ENCODE measurements at regions not wholly inside any gene's neighbourhood (a gene's known extent, or its start where the extent isn't known, plus 50 kb on each side); places are given as distances from the start of the nearest gene placed in this dataset.
"Not testable (repeated sequence)": the region's sequence is repeated elsewhere in the genome, so short reads cannot be mapped to it uniquely, and the experiment has no call there.

GRCh38 chrX:150213481-150214030, 149.6 kb upstream of the MAMLD1 start:
- Histone ChIP-seq H3K4me1 (ENCODE audit: insufficient read depth, low read length, poor library complexity, severe bottlenecking) (no peaks in the 10 kb centered on the region), H3K4me3 (ENCODE audit: low read depth, low read length, poor library complexity, severe bottlenecking) (no peak overlapping the region), H3K36me3 (ENCODE audit: insufficient read depth, low read length, poor library complexity, severe bottlenecking) (no peaks in the 10 kb centered on the region), H3K27me3 (replicated peaks; ENCODE audit: insufficient read depth, low read depth, low read length, poor library complexity) (no peaks in the 10 kb centered on the region), H3K27ac (ENCODE audit: low read depth, low read length, poor library complexity, severe bottlenecking) (no peak overlapping the region), H3K9me3 (ENCODE audit: low read depth, low read length, poor library complexity, severe bottlenecking) (no peaks in the 10 kb centered on the region)
- POLR2A ChIA-PET (ENCODE audit: low non-redundant PET), result no interaction called here
- DNase-seq (ENCODE audit: low spot score), result no peak
- CTCF ChIA-PET, result no interaction called here
- intact Hi-C loops (cut with micrococcal nuclease; ENCODE audit: unreplicated experiment), result no loop called here
- no peak for TF ChIP-seq EZH2 (IDR thresholded peaks at IDR 0.05; ENCODE audit: borderline replicate concordance, low read depth, low read length, poor library complexity, severe bottlenecking)
- TF ChIP-seq CTCF (conservative IDR thresholded peaks at IDR 0.05; ENCODE audit: low read depth, low read length), result no peak
- no TSS peak for BruUV-seq (replicated peaks)

GRCh38 chrX:150216000-150216399, 147.1 kb upstream of the MAMLD1 start:
- H3K27me3 ChIP-seq (replicated peaks; ENCODE audit: insufficient read depth, low read depth, low read length, poor library complexity); H3K27ac ChIP-seq (ENCODE audit: low read depth, low read length, poor library complexity, severe bottlenecking); POLR2A ChIA-PET (ENCODE audit: low non-redundant PET); H3K36me3 ChIP-seq (ENCODE audit: insufficient read depth, low read length, poor library complexity, severe bottlenecking); intact Hi-C loops (cut with micrococcal nuclease; ENCODE audit: unreplicated experiment); BruUV-seq (replicated peaks); CTCF ChIA-PET; H3K9me3 ChIP-seq (ENCODE audit: low read depth, low read length, poor library complexity, severe bottlenecking); H3K4me1 ChIP-seq (ENCODE audit: insufficient read depth, low read length, poor library complexity, severe bottlenecking); DNase-seq (ENCODE audit: low spot score); H3K4me3 ChIP-seq (ENCODE audit: low read depth, low read length, poor library complexity, severe bottlenecking): not testable (repeated sequence)

- CTCF ChIA-PET, result no interaction called here
- no peak overlapping the region for H3K27ac ChIP-seq (ENCODE audit: low read depth, low read length, poor library complexity, severe bottlenecking)
- no peak overlapping the region for H3K4me3 ChIP-seq (ENCODE audit: low read depth, low read length, poor library complexity, severe bottlenecking)
- no TSS peak for BruUV-seq (replicated peaks)
- H3K9me3 ChIP-seq (ENCODE audit: low read depth, low read length, poor library complexity, severe bottlenecking), result no peaks in the 10 kb centered on the region
- no peaks in the 10 kb centered on the region for H3K4me1 ChIP-seq (ENCODE audit: insufficient read depth, low read length, poor library complexity, severe bottlenecking)
- no peak for TF ChIP-seq EZH2 (IDR thresholded peaks at IDR 0.05; ENCODE audit: borderline replicate concordance, low read depth, low read length, poor library complexity, severe bottlenecking)
- no peak for TF ChIP-seq CTCF (conservative IDR thresholded peaks at IDR 0.05; ENCODE audit: low read depth, low read length)
- H3K27me3 ChIP-seq (replicated peaks; ENCODE audit: insufficient read depth, low read depth, low read length, poor library complexity), result no peaks in the 10 kb centered on the region
- DNase-seq (ENCODE audit: low spot score), result no peak
- H3K36me3 ChIP-seq (ENCODE audit: insufficient read depth, low read length, poor library complexity, severe bottlenecking), result no peaks in the 10 kb centered on the region
- intact Hi-C loops (cut with micrococcal nuclease; ENCODE audit: unreplicated experiment), result no loop called here
- POLR2A ChIA-PET (ENCODE audit: low non-redundant PET), result no interaction called here
These were observed 146.4 kb upstream of the MAMLD1 start for GRCh38 chrX:150216716-150217115.

GRCh38 chrX:150217609-150218008, 145.5 kb upstream of the MAMLD1 start:
- no peak for DNase-seq (ENCODE audit: low spot score)
- Histone ChIP-seq H3K9me3 (ENCODE audit: low read depth, low read length, poor library complexity, severe bottlenecking) (no peaks in the 10 kb centered on the region), H3K27me3 (replicated peaks; ENCODE audit: insufficient read depth, low read depth, low read length, poor library complexity) (no peaks in the 10 kb centered on the region), H3K27ac (ENCODE audit: low read depth, low read length, poor library complexity, severe bottlenecking) (no peak overlapping the region), H3K4me3 (ENCODE audit: low read depth, low read length, poor library complexity, severe bottlenecking) (no peak overlapping the region), H3K36me3 (ENCODE audit: insufficient read depth, low read length, poor library complexity, severe bottlenecking) (no peaks in the 10 kb centered on the region), H3K4me1 (ENCODE audit: insufficient read depth, low read length, poor library complexity, severe bottlenecking) (no peaks in the 10 kb centered on the region)
- no peak for TF ChIP-seq CTCF (conservative IDR thresholded peaks at IDR 0.05; ENCODE audit: low read depth, low read length)
- no peak for TF ChIP-seq EZH2 (IDR thresholded peaks at IDR 0.05; ENCODE audit: borderline replicate concordance, low read depth, low read length, poor library complexity, severe bottlenecking)
- ChIA-PET CTCF (no interaction called here), POLR2A (ENCODE audit: low non-redundant PET) (no interaction called here)
- no TSS peak for BruUV-seq (replicated peaks)
- intact Hi-C loops (cut with micrococcal nuclease; ENCODE audit: unreplicated experiment), result no loop called here
